ENCODE measurements at regions not wholly inside any gene's neighbourhood (a gene's known extent, or its start where the extent isn't known, plus 50 kb on each side); places are given as distances from the start of the nearest gene placed in this dataset.

- no peak overlapping the region for H3K27ac ChIP-seq
- peaks cover 0 to 3% (median 0%) of the 10 kb centered on the region in 4 donors for H3K27me3 ChIP-seq
- 33 to 47% methylated on average over 5 of the region's 5 CpGs for WGBS, 2 donors
- H3K4me3 ChIP-seq = no peak overlapping the region
- no peak for FAIRE-seq
- H3K9me3 ChIP-seq = no peaks in the 10 kb centered on the region
- ATAC-seq = no peak
- no peaks in the 10 kb centered on the region for H3K4me1 ChIP-seq
- DNase-seq = no peak
- no peaks in the 10 kb centered on the region for H3K36me3 ChIP-seq
- no peak for TF ChIP-seq CTCF (IDR thresholded peaks at IDR 0.05)
- intact Hi-C loops (cut with DNase I) = no loop called here
These were observed 103.5 kb upstream of the SIRPG start for GRCh38 chr20:1761116-1761515.

- 31% methylated on average over 2 of the region's 2 CpGs for WGBS, 2 donors
- intact Hi-C loops (cut with DNase I) = no loop called here
- H3K4me1 ChIP-seq = no peaks in the 10 kb centered on the region
- H3K27me3 ChIP-seq = no peaks in the 10 kb centered on the region
- H3K36me3 ChIP-seq = no peaks in the 10 kb centered on the region
- no peak overlapping the region for H3K4me3 ChIP-seq
- no peak for ATAC-seq
- H3K9me3 ChIP-seq = no peaks in the 10 kb centered on the region
- no peak overlapping the region for H3K27ac ChIP-seq
- no peak for TF ChIP-seq CTCF (IDR thresholded peaks at IDR 0.05)
- FAIRE-seq = no peak
- DNase-seq = no peak
These were observed 101.2 kb upstream of the SIRPG start for GRCh38 chr20:1758765-1759164.

- Histone ChIP-seq H3K9me3 (no peaks in the 10 kb centered on the region), H3K27ac (no peak overlapping the region), H3K4me3 (no peak overlapping the region), H3K27me3 (no peaks in the 10 kb centered on the region), H3K4me1 (no peaks in the 10 kb centered on the region), H3K36me3 (no peaks in the 10 kb centered on the region)
- DNase-seq (no peak), FAIRE-seq (no peak), ATAC-seq (no peak)
- 54% methylated on average over 5 of the region's 5 CpGs for WGBS, 2 donors
- TF ChIP-seq CTCF (IDR thresholded peaks at IDR 0.05) = no peak
- intact Hi-C loops (cut with DNase I) = no loop called here
These were observed 100.3 kb upstream of the SIRPG start for GRCh38 chr20:1757606-1758512.

- Histone ChIP-seq H3K36me3 (no peaks in the 10 kb centered on the region), H3K27ac (no peak overlapping the region), H3K27me3 (no peaks in the 10 kb centered on the region), H3K4me1 (no peaks in the 10 kb centered on the region), H3K9me3 (no peaks in the 10 kb centered on the region), H3K4me3 (no peak overlapping the region)
- intact Hi-C loops (cut with DNase I) = no loop called here
- TF ChIP-seq CTCF (IDR thresholded peaks at IDR 0.05) = no peak
- no peak for FAIRE-seq
- no peak for DNase-seq
- no peak for ATAC-seq
These were observed 99.5 kb upstream of the SIRPG start for GRCh38 chr20:1757072-1757471.

GRCh38 chr20:1754749-1755148, 97.2 kb upstream of the SIRPG start:
- no peak for DNase-seq
- no peak for TF ChIP-seq CTCF (IDR thresholded peaks at IDR 0.05)
- H3K4me1 ChIP-seq = no peaks in the 10 kb centered on the region
- FAIRE-seq = no peak
- no peaks in the 10 kb centered on the region for H3K36me3 ChIP-seq
- 60 to 78% methylated on average over 4 of the region's 4 CpGs for WGBS, 2 donors
- H3K9me3 ChIP-seq = no peaks in the 10 kb centered on the region
- no peak overlapping the region for H3K4me3 ChIP-seq
- H3K27ac ChIP-seq = no peak overlapping the region
- ATAC-seq = no peak
- no peaks in the 10 kb centered on the region for H3K27me3 ChIP-seq
- intact Hi-C loops (cut with DNase I) = no loop called here

All from pancreas (tissue), 10 donors.